HG02571 (cell line): ENCODE measurements at regions not wholly inside any gene's neighbourhood (a gene's known extent, or its start where the extent isn't known, plus 50 kb on each side); places are given as distances from the start of the nearest gene placed in this dataset.

ENCODE experiments used
- ATAC-seq: cut with Tn5 transposase; IDR thresholded peaks from one replicate; pipeline ENCODE4 v1.9.1; 2021; ENCODE audit warnings: mild to moderate bottlenecking, moderate library complexity; ENCODE audit not compliant: unreplicated experiment

- no peak for ATAC-seq
These were observed 237.9 kb upstream of the GATB start for GRCh38 chr4:151998723-151999122.

GRCh38 chr4:151997461-151997860 lies 236.7 kb upstream of the GATB start:
- ATAC-seq: no peak

GRCh38 chr4:151994429-151994828 lies 233.6 kb upstream of the GATB start:
- ATAC-seq: no peak

- no peak for ATAC-seq
These were observed 232.7 kb upstream of the GATB start for GRCh38 chr4:151993521-151993920.

- no peak for ATAC-seq
These were observed 231.7 kb upstream of the GATB start for GRCh38 chr4:151992332-151993154.

- no peak for ATAC-seq
These were observed 231.0 kb upstream of the GATB start for GRCh38 chr4:151991884-151992167.

- no peak for ATAC-seq
These were observed 230.4 kb upstream of the GATB start for GRCh38 chr4:151991001-151991883.

GRCh38 chr4:151990201-151990600 lies 229.4 kb upstream of the GATB start:
- ATAC-seq: no peak

- no peak for ATAC-seq
These were observed 227.8 kb upstream of the GATB start for GRCh38 chr4:151988591-151988990.

- no peak for ATAC-seq
These were observed 226.8 kb upstream of the GATB start for GRCh38 chr4:151987606-151988005.

- no peak for ATAC-seq
These were observed 223.0 kb upstream of the GATB start for GRCh38 chr4:151983854-151984253.

GRCh38 chr4:151979819-151980218 lies 219.0 kb upstream of the GATB start:
- ATAC-seq: no peak

- no peak for ATAC-seq
These were observed 207.8 kb upstream of the GATB start for GRCh38 chr4:151968643-151969042.

- no peak for ATAC-seq
These were observed 206.3 kb upstream of the GATB start for GRCh38 chr4:151967074-151967473.

- ATAC-seq: no peak
These were observed 201.5 kb upstream of the GATB start for GRCh38 chr4:151962138-151962823.

- no peak for ATAC-seq
These were observed 200.6 kb upstream of the GATB start for GRCh38 chr4:151961456-151961855.

- no peak for ATAC-seq
These were observed 199.8 kb upstream of the GATB start for GRCh38 chr4:151960449-151961230.

- no peak for ATAC-seq
These were observed 196.3 kb upstream of the GATB start for GRCh38 chr4:151957153-151957552.

GRCh38 chr4:151955721-151956380 lies 195.0 kb upstream of the GATB start:
- ATAC-seq: no peak

- no peak for ATAC-seq
These were observed 193.1 kb upstream of the GATB start for GRCh38 chr4:151953795-151954372.
